Retinal pigment epithelial cell (primary cell): ENCODE measurements at regions not wholly inside any gene's neighbourhood (a gene's known extent, or its start where the extent isn't known, plus 50 kb on each side); places are given as distances from the start of the nearest gene placed in this dataset.
"Not testable (repeated sequence)": the region's sequence is repeated elsewhere in the genome, so short reads cannot be mapped to it uniquely, and the experiment has no call there.

Source experiments
- DNase-seq: peaks from one replicate; pipeline ENCODE4 v3.0.0-alpha.2; 2010; ENCODE audit warnings: low read depth
- H3K4me3 ChIP-seq: 2 replicates; pipeline ENCODE4 v1.5.1; 2011; ENCODE audit warnings: mild to moderate bottlenecking, low read length, control low read depth, moderate library complexity
- TF ChIP-seq, protein P1 (sequence below): conservative IDR thresholded peaks from 2 replicates; pipeline ENCODE4 v1.5.1; 2011; ENCODE audit warnings: low read depth, low read length, control low read depth, inconsistent platforms

DNA sequence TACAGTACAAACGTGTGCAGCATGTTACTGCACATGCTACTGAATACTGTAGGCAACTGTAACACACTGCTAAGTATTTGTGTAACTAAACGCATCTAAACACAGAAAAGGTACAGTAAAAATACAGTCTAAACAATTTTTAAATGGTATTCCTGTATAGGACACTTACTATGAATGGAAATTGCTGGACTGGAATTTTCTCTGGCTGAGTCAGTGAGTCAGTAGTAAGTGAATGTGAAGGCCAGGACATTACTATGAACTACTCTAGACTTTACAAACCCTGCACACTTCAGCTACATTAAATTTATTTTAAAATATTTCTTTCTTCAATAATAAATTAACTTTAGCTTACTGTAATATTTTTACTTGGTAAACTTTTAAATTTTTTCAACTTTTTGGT lies 225.0 kb upstream of the TENT5A start:
- no peak overlapping the region for H3K4me3 ChIP-seq
- no peak for DNase-seq
- TF ChIP-seq, protein P1, sequence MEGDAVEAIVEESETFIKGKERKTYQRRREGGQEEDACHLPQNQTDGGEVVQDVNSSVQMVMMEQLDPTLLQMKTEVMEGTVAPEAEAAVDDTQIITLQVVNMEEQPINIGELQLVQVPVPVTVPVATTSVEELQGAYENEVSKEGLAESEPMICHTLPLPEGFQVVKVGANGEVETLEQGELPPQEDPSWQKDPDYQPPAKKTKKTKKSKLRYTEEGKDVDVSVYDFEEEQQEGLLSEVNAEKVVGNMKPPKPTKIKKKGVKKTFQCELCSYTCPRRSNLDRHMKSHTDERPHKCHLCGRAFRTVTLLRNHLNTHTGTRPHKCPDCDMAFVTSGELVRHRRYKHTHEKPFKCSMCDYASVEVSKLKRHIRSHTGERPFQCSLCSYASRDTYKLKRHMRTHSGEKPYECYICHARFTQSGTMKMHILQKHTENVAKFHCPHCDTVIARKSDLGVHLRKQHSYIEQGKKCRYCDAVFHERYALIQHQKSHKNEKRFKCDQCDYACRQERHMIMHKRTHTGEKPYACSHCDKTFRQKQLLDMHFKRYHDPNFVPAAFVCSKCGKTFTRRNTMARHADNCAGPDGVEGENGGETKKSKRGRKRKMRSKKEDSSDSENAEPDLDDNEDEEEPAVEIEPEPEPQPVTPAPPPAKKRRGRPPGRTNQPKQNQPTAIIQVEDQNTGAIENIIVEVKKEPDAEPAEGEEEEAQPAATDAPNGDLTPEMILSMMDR, result no peak

DNA sequence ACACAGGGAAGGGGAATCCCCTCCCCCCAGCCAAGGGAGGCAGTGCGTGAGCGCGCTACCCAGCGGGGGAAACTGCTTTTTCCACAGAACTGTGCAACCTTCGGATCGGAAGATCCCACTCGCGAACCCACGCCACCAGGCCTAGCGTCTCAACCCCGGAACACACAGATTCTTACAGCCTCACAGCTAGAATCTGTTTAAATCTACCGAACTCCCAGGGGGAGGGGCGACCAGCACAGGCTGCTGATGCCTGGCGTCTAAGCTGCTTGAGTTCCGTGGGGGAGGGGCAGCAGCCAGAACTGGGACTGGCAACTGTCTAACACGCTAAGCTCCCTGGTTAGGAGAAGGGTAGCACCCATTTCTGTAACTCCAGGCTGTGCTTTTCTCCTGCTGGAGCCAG lies 217.3 kb upstream of the TENT5A start:
- H3K4me3 ChIP-seq, result no peak overlapping the region
- TF ChIP-seq, protein P1, result no peak
- no peak for DNase-seq

DNA sequence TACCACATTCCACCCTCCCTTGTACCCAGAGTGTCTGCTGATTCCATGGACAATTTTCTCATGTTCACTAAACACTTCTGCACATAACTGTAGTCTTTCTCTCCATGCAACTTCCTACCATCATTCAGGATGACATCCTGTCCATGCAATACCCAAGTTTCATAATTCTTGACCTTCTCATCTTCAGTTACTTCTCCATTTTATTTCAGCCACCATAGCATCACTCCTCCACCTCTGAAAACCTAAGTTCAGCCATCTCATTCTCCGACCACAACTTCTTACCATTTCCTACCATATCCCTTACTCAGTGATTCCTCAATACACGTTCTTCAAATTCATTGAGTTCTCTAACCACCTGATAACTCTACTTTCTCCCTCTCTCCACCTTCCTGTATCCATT lies 216.5 kb upstream of the TENT5A start:
- no peak for DNase-seq

DNA sequence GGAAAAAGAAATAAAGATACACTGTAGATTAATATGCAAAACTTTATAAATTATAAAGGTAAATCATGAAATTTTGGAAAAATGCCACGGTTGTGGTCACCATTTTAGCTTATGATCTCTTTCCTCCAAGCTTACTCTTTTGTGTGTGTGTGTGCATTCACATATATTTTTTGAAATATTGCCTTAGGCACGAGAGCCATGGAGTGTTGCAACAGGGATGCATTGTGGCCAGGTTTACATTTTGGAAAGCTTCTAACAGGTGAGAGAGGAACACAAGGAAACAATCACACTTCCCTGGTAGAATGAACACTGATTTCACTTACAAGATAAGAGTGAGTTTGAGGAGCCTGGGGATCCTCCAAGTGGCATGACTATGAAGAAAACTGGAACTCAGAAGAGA lies 214.5 kb upstream of the TENT5A start:
- no peak for DNase-seq
- H3K4me3 ChIP-seq, result no peak overlapping the region
- TF ChIP-seq, protein P1, result no peak

More for the DNA sequence above, 216.5 kb upstream of the TENT5A start:
- H3K4me3 ChIP-seq, result no peak overlapping the region
- TF ChIP-seq, protein P1, result no peak

DNA sequence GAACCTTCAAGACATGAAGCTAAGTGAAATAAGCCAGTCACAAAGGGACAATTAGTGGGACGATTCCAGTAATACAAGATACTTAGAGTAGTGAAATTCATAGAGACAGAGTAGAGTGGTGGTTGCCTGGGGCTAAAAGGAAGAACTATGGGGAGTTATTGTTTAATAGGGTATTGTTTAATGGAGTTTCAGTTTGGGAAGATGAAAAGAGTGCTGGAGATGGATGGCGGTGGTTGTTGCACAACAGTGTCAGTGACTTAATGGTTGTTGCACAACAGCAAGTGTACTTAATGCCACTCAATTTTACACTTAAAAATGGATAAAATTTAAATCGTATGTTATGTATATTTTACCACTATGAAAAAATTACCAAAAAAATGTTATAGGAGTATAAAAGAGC lies 209.7 kb upstream of the TENT5A start:
- no peak overlapping the region for H3K4me3 ChIP-seq
- TF ChIP-seq, protein P1, result no peak
- no peak for DNase-seq

DNA sequence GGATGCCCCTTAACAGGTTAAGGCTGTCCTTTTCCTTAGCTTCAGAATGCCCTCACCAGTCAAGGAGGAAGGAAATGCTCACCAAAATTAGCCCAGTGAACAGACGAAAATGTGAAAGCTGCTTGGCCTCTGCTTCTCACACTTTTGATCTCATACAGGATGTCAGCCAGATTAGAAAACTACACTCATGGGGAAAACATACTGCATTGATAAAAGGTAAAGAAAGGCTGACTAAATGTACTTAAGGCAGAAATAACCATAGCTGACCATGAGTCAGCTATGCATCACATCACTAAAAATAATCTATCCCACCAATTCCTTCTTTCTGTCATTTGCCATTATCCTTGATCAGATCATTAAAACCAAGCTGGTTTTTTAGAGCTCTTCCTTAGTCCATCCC lies 198.4 kb upstream of the TENT5A start:
- peak; percentile 65 for DNase-seq
- TF ChIP-seq, protein P1, result no peak

DNA sequence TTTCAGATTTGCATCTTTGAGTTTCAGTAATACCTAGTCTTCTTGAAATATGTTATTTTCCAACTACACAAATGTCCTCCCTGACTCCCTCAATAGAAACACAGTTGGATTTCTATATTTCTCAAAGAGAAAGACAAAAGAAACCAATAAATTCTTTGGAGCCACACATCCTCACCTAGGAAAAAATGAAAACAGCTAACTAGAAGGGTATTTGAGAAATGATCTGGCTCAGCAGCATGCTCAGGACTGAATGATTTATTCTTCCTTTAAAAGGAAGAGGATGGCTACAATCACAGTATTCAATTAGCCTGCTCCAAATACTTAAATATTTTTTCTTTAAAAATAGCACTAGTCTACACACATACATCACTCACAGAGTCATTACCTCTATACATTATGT lies 196.4 kb upstream of the TENT5A start:
- DNase-seq, result no peak
- TF ChIP-seq, protein P1, result no peak
- H3K4me3 ChIP-seq, result no peak overlapping the region

More for the DNA sequence above, 198.4 kb upstream of the TENT5A start:
- H3K4me3 ChIP-seq, result no peak overlapping the region

DNA sequence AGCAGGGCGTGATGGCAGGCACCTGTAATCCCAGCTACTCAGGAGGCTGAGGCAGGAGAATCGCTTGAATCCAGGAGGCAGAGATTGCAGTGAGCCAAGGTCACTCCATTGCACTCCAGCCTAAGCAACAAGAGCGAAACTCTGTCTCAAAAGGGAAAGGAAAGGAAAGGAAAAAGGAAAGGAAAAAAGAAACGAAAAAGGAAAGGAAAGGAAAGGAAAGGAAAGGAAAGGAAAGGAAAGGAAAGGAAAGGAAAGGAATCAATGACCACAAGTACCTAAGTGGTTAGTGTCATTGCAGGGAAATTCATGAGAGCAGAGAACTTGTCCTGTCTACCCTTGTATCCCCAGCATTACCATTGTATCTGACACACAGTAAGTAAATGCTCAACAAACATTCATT lies 195.7 kb upstream of the TENT5A start:
- not testable (repeated sequence) for H3K4me3 ChIP-seq, DNase-seq
